Stimulated activated CD4-positive, alpha-beta T cell treated with anti-CD3 and anti-CD28 coated beads, Interleukin-1b, Interleukin-23, amount 100 ng/mL, for 4 hours (primary cell): ENCODE measurements at regions not wholly inside any gene's neighbourhood (a gene's known extent, or its start where the extent isn't known, plus 50 kb on each side); places are given as distances from the start of the nearest gene placed in this dataset.

ENCODE experiments used
- DNase-seq, 2 donors: peaks; one replicate each; pipeline ENCODE4 v3.0.0-alpha.2; 2020; ENCODE audit warnings: low read depth in 2 of 2

GRCh38 chr2:180660881-180661685 is 319.3 kb upstream of the UBE2E3 start:
- no peak for DNase-seq

- no peak for DNase-seq
These were observed 320.2 kb upstream of the UBE2E3 start for GRCh38 chr2:180660207-180660606.

GRCh38 chr2:180657054-180657453 is 323.4 kb upstream of the UBE2E3 start:
- no peak for DNase-seq

- DNase-seq = no peak
These were observed 324.0 kb upstream of the UBE2E3 start for GRCh38 chr2:180656455-180656847.

GRCh38 chr2:180655842-180656454 is 324.5 kb upstream of the UBE2E3 start:
- no peak for DNase-seq

- no peak for DNase-seq
These were observed 325.0 kb upstream of the UBE2E3 start for GRCh38 chr2:180655393-180655792.

- DNase-seq = no peak
These were observed 326.9 kb upstream of the UBE2E3 start for GRCh38 chr2:180653481-180653880.

- no peak for DNase-seq
These were observed 327.6 kb upstream of the UBE2E3 start for GRCh38 chr2:180652794-180653193.

- DNase-seq = no peak
These were observed 328.8 kb upstream of the UBE2E3 start for GRCh38 chr2:180651596-180651995.

- DNase-seq = no peak
These were observed 332.8 kb upstream of the UBE2E3 start for GRCh38 chr2:180647621-180648020.

- no peak for DNase-seq
These were observed 333.2 kb upstream of the UBE2E3 start for GRCh38 chr2:180647221-180647620.

GRCh38 chr2:180646756-180647155 is 333.6 kb upstream of the UBE2E3 start:
- DNase-seq = no peak

GRCh38 chr2:180644709-180645108 is 335.7 kb upstream of the UBE2E3 start:
- DNase-seq = no peak

- DNase-seq = no peak
These were observed 349.6 kb upstream of the UBE2E3 start for GRCh38 chr2:180630756-180631155.

GRCh38 chr2:180625006-180625844 is 355.2 kb upstream of the UBE2E3 start:
- no peak for DNase-seq

GRCh38 chr2:180621941-180622918 is 358.2 kb upstream of the UBE2E3 start:
- no peak for DNase-seq

GRCh38 chr2:180621366-180621765 is 359.0 kb upstream of the UBE2E3 start:
- no peak for DNase-seq

- DNase-seq = no peak
These were observed 361.8 kb upstream of the UBE2E3 start for GRCh38 chr2:180618570-180618969.

GRCh38 chr2:180614776-180615175 is 365.6 kb upstream of the UBE2E3 start:
- no peak for DNase-seq

- no peak for DNase-seq
These were observed 370.6 kb upstream of the UBE2E3 start for GRCh38 chr2:180609626-180610340.
